GM10266 (cell line): ENCODE measurements at regions not wholly inside any gene's neighbourhood (a gene's known extent, or its start where the extent isn't known, plus 50 kb on each side); places are given as distances from the start of the nearest gene placed in this dataset.

Experiments used
- DNase-seq: peaks from one replicate; pipeline ENCODE4 v3.0.0; 2012; ENCODE audit errors: extremely low spot score
- CTCF ChIP-seq: IDR thresholded peaks from 2 replicates; pipeline ENCODE4 v1.5.1; 2012; ENCODE audit warnings: mild to moderate bottlenecking, low read depth; ENCODE audit not compliant: control insufficient read depth, insufficient read depth; ENCODE audit errors: missing control alignments

DNA sequence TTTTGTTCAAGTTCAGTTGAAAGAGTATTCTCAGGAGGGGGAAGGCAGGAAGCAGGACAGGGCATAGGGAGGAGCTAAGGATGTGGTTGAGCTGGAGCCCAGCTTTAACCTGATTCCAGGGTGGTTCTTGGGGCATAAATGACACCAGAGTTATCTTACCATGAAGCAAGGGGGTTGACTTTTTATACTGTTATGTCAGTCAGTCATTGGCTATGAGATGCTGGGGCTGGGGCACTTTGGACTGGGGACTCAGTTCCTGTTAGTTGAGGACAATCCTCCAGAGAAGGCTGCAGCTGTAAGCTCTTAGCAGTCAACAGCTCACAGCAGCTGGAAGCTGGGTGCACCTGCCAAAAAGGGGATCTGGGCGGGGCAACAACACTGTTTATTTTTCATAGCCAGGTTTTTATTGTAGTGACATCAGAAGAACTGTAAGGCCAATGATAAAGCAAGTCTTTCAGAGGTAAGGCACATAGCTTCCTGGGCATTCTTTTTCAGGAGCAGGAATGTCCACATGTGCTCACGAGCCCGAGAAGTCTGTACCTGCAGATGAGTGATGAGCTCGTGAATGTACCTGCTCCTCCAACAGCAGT is 78.5 kb downstream of the MID1IP1 start:
- TF ChIP-seq CTCF, result no peak
- DNase-seq, result no peak

DNA sequence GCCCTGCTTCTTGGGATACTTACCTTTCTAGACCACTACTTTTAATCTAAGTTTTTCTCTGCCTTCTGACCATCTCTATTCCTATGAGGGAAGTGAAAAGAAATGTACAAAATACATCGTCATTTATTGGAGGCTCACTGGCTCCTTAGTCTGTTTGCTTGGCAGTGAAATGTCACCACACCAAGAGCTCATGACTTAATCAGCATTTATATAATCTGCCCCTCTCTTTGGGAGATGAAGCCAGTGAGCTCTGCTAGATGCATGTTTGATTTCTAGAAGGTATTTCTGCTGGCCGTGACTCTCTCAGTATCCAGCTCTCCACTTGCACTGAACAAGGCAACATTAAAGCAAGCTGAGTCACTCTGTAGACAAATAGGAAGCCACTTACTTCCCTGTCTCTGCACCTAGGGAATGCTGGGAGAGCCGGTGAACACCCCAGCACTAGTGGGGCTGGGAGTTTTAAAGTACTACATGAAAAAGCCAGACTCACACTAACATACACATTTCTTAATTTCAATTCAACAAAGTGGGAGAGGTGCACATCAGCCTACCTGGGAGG is 79.1 kb downstream of the MID1IP1 start:
- DNase-seq, result no peak
- no peak for TF ChIP-seq CTCF

DNA sequence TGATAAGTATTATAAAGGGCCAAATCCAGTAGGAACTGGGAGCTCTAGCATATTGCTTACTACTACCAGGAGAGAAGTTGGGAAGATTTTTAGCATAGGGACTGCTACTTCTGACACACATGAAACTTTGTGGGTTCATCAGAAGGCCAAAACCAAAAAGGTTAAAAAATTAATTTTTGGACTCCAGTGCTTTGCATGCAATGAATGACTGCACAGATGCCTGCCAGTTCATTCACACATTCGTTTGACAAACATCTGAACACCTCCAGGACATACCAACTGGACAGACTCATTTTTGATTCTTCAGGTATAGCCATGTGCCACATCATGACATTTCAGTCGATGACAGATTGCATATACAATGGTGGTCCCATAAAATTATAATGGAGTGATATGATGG is 79.8 kb downstream of the MID1IP1 start:
- no peak for DNase-seq
- no peak for TF ChIP-seq CTCF

- no peak for DNase-seq
- no peak for TF ChIP-seq CTCF
Observed at GRCh38 chrX:38881727-38882126, 80.5 kb downstream of the MID1IP1 start.

GRCh38 chrX:38882894-38883626 is 81.8 kb downstream of the MID1IP1 start:
- DNase-seq, result no peak
- no peak for TF ChIP-seq CTCF

- no peak for DNase-seq
- no peak for TF ChIP-seq CTCF
Observed at GRCh38 chrX:38886112-38886511, 84.9 kb downstream of the MID1IP1 start.

GRCh38 chrX:38887222-38887621 is 86.0 kb downstream of the MID1IP1 start:
- no peak for DNase-seq
- no peak for TF ChIP-seq CTCF
